ENCODE measurements at regions not wholly inside any gene's neighbourhood (a gene's known extent, or its start where the extent isn't known, plus 50 kb on each side); places are given as distances from the start of the nearest gene placed in this dataset.

DNA sequence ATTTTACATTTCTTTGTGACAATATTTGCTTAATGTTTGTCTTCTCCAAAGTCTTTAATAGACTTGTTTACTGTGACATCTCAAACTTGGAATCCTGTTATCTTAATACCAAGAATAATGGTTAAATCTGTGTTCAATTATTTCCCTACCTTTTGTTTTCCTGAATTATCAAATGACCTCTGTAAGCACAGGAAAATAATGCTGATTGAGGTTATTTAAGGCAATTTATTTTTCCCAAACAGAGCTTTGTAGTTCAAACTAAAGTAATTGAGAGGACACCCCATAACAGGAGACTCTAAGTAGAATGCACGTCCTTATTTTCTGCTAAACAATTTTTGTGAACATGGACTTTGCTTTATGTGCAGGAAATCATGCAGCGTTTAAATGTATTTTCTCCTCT, 195.0 kb downstream of the BTBD3 start:
- H3K4me1 ChIP-seq (ENCODE audit: control insufficient read depth, insufficient read depth, low read length): no peaks in the 10 kb centered on the region
- CTCF ChIA-PET: no interaction called here
- TF ChIP-seq ZNF48 (tag by site-specific recombination; IDR thresholded peaks at IDR 0.05) (no peak), ZNF311 (tag by site-specific recombination; IDR thresholded peaks at IDR 0.05; ENCODE audit: borderline replicate concordance) (no peak), ZNF112 (tag by site-specific recombination; IDR thresholded peaks at IDR 0.05) (no peak), ZNF433 (tag by site-specific recombination; IDR thresholded peaks at IDR 0.05; ENCODE audit: low read depth) (no peak), ZNF776 (tag by site-specific recombination; IDR thresholded peaks at IDR 0.05; ENCODE audit: borderline replicate concordance) (no peak), KLF10 (tag by site-specific recombination; IDR thresholded peaks at IDR 0.05) (no peak), ZNF19 (tag by site-specific recombination; IDR thresholded peaks at IDR 0.05; ENCODE audit: low read depth) (no peak), ZNF629 (tag by site-specific recombination; IDR thresholded peaks at IDR 0.05) (no peak)
- TF ChIP-seq, protein P1, sequence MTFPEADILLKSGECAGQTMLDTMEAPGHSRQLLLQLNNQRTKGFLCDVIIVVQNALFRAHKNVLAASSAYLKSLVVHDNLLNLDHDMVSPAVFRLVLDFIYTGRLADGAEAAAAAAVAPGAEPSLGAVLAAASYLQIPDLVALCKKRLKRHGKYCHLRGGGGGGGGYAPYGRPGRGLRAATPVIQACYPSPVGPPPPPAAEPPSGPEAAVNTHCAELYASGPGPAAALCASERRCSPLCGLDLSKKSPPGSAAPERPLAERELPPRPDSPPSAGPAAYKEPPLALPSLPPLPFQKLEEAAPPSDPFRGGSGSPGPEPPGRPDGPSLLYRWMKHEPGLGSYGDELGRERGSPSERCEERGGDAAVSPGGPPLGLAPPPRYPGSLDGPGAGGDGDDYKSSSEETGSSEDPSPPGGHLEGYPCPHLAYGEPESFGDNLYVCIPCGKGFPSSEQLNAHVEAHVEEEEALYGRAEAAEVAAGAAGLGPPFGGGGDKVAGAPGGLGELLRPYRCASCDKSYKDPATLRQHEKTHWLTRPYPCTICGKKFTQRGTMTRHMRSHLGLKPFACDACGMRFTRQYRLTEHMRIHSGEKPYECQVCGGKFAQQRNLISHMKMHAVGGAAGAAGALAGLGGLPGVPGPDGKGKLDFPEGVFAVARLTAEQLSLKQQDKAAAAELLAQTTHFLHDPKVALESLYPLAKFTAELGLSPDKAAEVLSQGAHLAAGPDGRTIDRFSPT (tag by site-specific recombination; IDR thresholded peaks at IDR 0.05): no peak
- TF ChIP-seq, protein P2, sequence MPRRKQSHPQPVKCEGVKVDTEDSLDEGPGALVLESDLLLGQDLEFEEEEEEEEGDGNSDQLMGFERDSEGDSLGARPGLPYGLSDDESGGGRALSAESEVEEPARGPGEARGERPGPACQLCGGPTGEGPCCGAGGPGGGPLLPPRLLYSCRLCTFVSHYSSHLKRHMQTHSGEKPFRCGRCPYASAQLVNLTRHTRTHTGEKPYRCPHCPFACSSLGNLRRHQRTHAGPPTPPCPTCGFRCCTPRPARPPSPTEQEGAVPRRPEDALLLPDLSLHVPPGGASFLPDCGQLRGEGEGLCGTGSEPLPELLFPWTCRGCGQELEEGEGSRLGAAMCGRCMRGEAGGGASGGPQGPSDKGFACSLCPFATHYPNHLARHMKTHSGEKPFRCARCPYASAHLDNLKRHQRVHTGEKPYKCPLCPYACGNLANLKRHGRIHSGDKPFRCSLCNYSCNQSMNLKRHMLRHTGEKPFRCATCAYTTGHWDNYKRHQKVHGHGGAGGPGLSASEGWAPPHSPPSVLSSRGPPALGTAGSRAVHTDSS (tag by site-specific recombination; IDR thresholded peaks at IDR 0.05): no peak
- no peak overlapping the region for H3K4me3 ChIP-seq (ENCODE audit: low read depth, low read length)
- H3K27ac ChIP-seq (ENCODE audit: extremely low read depth, low read depth, low read length): no peak overlapping the region
- no peaks in the 10 kb centered on the region for H3K9me3 ChIP-seq (ENCODE audit: control insufficient read depth, insufficient read depth, low read depth, low read length)
- H3K36me3 ChIP-seq (ENCODE audit: control insufficient read depth in 2 of 2, insufficient read depth in 1 of 2, low read length in 2 of 2): no peaks in the 10 kb centered on the region
- POLR2A ChIA-PET: no interaction called here

DNA sequence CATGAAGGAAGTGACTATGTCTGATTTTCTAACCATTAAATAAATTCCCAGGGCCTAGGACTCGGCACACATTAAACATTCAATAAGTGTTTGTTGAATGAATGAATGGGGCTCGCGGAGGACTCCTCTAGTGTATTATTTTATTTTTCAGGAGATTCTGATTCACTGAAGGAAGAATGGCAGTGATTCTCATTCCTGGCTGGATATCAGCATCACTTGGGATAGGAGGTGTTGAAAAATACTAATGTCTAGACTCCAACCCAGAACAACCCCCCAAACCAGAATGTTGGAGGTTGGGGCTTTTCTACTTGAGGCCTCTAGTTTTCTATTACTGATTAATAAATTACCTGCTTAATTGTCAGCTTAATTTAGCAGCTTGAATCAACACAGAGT, 195.4 kb downstream of the BTBD3 start:
- TF ChIP-seq ZNF140 (tag by site-specific recombination; IDR thresholded peaks at IDR 0.05) (no peak), ZNF433 (tag by site-specific recombination; IDR thresholded peaks at IDR 0.05; ENCODE audit: low read depth) (no peak), SP3 (tag by site-specific recombination; IDR thresholded peaks at IDR 0.05) (no peak), ZNF596 (tag by site-specific recombination; IDR thresholded peaks at IDR 0.05) (no peak), ZNF830 (tag by site-specific recombination; IDR thresholded peaks at IDR 0.05; ENCODE audit: low read depth) (no peak), ZSCAN16 (tag by site-specific recombination; IDR thresholded peaks at IDR 0.05) (no peak)
- TF ChIP-seq, protein P3, sequence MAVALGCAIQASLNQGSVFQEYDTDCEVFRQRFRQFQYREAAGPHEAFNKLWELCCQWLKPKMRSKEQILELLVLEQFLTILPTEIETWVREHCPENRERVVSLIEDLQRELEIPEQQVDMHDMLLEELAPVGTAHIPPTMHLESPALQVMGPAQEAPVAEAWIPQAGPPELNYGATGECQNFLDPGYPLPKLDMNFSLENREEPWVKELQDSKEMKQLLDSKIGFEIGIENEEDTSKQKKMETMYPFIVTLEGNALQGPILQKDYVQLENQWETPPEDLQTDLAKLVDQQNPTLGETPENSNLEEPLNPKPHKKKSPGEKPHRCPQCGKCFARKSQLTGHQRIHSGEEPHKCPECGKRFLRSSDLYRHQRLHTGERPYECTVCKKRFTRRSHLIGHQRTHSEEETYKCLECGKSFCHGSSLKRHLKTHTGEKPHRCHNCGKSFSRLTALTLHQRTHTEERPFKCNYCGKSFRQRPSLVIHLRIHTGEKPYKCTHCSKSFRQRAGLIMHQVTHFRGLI (tag by site-specific recombination; IDR thresholded peaks at IDR 0.05): no peak
- TF ChIP-seq, protein P4, sequence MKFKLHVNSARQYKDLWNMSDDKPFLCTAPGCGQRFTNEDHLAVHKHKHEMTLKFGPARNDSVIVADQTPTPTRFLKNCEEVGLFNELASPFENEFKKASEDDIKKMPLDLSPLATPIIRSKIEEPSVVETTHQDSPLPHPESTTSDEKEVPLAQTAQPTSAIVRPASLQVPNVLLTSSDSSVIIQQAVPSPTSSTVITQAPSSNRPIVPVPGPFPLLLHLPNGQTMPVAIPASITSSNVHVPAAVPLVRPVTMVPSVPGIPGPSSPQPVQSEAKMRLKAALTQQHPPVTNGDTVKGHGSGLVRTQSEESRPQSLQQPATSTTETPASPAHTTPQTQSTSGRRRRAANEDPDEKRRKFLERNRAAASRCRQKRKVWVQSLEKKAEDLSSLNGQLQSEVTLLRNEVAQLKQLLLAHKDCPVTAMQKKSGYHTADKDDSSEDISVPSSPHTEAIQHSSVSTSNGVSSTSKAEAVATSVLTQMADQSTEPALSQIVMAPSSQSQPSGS (tag by site-specific recombination; IDR thresholded peaks at IDR 0.05; ENCODE audit: low read depth): no peak
- TF ChIP-seq, protein P5, sequence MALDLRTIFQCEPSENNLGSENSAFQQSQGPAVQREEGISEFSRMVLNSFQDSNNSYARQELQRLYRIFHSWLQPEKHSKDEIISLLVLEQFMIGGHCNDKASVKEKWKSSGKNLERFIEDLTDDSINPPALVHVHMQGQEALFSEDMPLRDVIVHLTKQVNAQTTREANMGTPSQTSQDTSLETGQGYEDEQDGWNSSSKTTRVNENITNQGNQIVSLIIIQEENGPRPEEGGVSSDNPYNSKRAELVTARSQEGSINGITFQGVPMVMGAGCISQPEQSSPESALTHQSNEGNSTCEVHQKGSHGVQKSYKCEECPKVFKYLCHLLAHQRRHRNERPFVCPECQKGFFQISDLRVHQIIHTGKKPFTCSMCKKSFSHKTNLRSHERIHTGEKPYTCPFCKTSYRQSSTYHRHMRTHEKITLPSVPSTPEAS (tag by site-specific recombination; IDR thresholded peaks at IDR 0.05): no peak
- CTCF ChIA-PET: no interaction called here
- Histone ChIP-seq H3K4me3 (ENCODE audit: low read depth, low read length) (no peak overlapping the region), H3K9me3 (ENCODE audit: control insufficient read depth, insufficient read depth, low read depth, low read length) (no peaks in the 10 kb centered on the region), H3K36me3 (ENCODE audit: control insufficient read depth in 2 of 2, insufficient read depth in 1 of 2, low read length in 2 of 2) (no peaks in the 10 kb centered on the region), H3K27ac (ENCODE audit: extremely low read depth, low read depth, low read length) (no peak overlapping the region), H3K4me1 (ENCODE audit: control insufficient read depth, insufficient read depth, low read length) (no peaks in the 10 kb centered on the region)
- POLR2A ChIA-PET: no interaction called here
